ENCODE measurements at regions not wholly inside any gene's neighbourhood (a gene's known extent, or its start where the extent isn't known, plus 50 kb on each side); places are given as distances from the start of the nearest gene placed in this dataset.

GRCh38 chr21:28654406-28654805 lies 338.3 kb downstream of the LTN1 start:
- Histone ChIP-seq H2AFZ (ENCODE audit: low read length) (no peak overlapping the region), H3K27me3 (ENCODE audit: insufficient read depth, low read length) (no peaks in the 10 kb centered on the region), H3K9me3 (ENCODE audit: low read depth, low read length) (no peaks in the 10 kb centered on the region), H3K36me3 (ENCODE audit: insufficient read depth, low read length) (no peaks in the 10 kb centered on the region), H3K79me2 (ENCODE audit: insufficient read depth, low read length) (no peaks in the 10 kb centered on the region), H4K20me1 (ENCODE audit: insufficient read depth, low read length) (no peaks in the 10 kb centered on the region), H3K4me2 (ENCODE audit: insufficient read depth, low read length) (no peak overlapping the region), H3K27ac (ENCODE audit: low read depth, low read length) (no peak overlapping the region), H3K4me1 (ENCODE audit: insufficient read depth, low read length) (peaks cover 8% of the 10 kb centered on the region), H3K4me3 (ENCODE audit: insufficient read depth, low read length) (no peak overlapping the region)
- TF ChIP-seq CTCF (IDR thresholded peaks at IDR 0.05; ENCODE audit: extremely low read depth, low read depth, low read length) = no peak
- no peak for DNase-seq (ENCODE audit: insufficient read length, low spot score, missing footprints)

- Histone ChIP-seq H3K27ac (ENCODE audit: low read depth, low read length) (peak overlapping the region; percentile 20), H4K20me1 (ENCODE audit: insufficient read depth, low read length) (no peaks in the 10 kb centered on the region), H3K36me3 (ENCODE audit: insufficient read depth, low read length) (no peaks in the 10 kb centered on the region), H3K4me1 (ENCODE audit: insufficient read depth, low read length) (peaks cover 4% of the 10 kb centered on the region), H3K27me3 (ENCODE audit: insufficient read depth, low read length) (no peaks in the 10 kb centered on the region), H2AFZ (ENCODE audit: low read length) (peak overlapping the region; percentile 13), H3K4me2 (ENCODE audit: insufficient read depth, low read length) (no peak overlapping the region), H3K4me3 (ENCODE audit: insufficient read depth, low read length) (no peak overlapping the region), H3K79me2 (ENCODE audit: insufficient read depth, low read length) (no peaks in the 10 kb centered on the region), H3K9me3 (ENCODE audit: low read depth, low read length) (no peaks in the 10 kb centered on the region)
- DNase-seq (ENCODE audit: insufficient read length, low spot score, missing footprints) = no peak
- TF ChIP-seq CTCF (IDR thresholded peaks at IDR 0.05; ENCODE audit: extremely low read depth, low read depth, low read length) = peak; percentile 20
Observed at GRCh38 chr21:28644762-28645161, 347.9 kb downstream of the LTN1 start.

- no peak overlapping the region for H2AFZ ChIP-seq (ENCODE audit: low read length)
- no peaks in the 10 kb centered on the region for H4K20me1 ChIP-seq (ENCODE audit: insufficient read depth, low read length)
Observed at GRCh38 chr21:28642891-28643290, 349.8 kb downstream of the LTN1 start.

GRCh38 chr21:28641731-28642130 lies 350.9 kb downstream of the LTN1 start:
- Histone ChIP-seq H3K79me2 (ENCODE audit: insufficient read depth, low read length) (no peaks in the 10 kb centered on the region), H3K27me3 (ENCODE audit: insufficient read depth, low read length) (no peaks in the 10 kb centered on the region), H3K27ac (ENCODE audit: low read depth, low read length) (no peak overlapping the region), H3K4me3 (ENCODE audit: insufficient read depth, low read length) (no peak overlapping the region), H4K20me1 (ENCODE audit: insufficient read depth, low read length) (no peaks in the 10 kb centered on the region), H2AFZ (ENCODE audit: low read length) (peak overlapping the region; percentile 40), H3K36me3 (ENCODE audit: insufficient read depth, low read length) (no peaks in the 10 kb centered on the region), H3K4me2 (ENCODE audit: insufficient read depth, low read length) (no peak overlapping the region), H3K9me3 (ENCODE audit: low read depth, low read length) (no peaks in the 10 kb centered on the region), H3K4me1 (ENCODE audit: insufficient read depth, low read length) (peaks cover 24% of the 10 kb centered on the region)
- TF ChIP-seq CTCF (IDR thresholded peaks at IDR 0.05; ENCODE audit: extremely low read depth, low read depth, low read length) = no peak
- DNase-seq (ENCODE audit: insufficient read length, low spot score, missing footprints) = no peak

More at GRCh38 chr21:28642891-28643290, 349.8 kb downstream of the LTN1 start:
- no peak overlapping the region for H3K27ac ChIP-seq (ENCODE audit: low read depth, low read length)
- TF ChIP-seq CTCF (IDR thresholded peaks at IDR 0.05; ENCODE audit: extremely low read depth, low read depth, low read length) = no peak
- no peak for DNase-seq (ENCODE audit: insufficient read length, low spot score, missing footprints)
- no peaks in the 10 kb centered on the region for H3K36me3 ChIP-seq (ENCODE audit: insufficient read depth, low read length)
- no peaks in the 10 kb centered on the region for H3K79me2 ChIP-seq (ENCODE audit: insufficient read depth, low read length)
- no peaks in the 10 kb centered on the region for H3K9me3 ChIP-seq (ENCODE audit: low read depth, low read length)
- H3K4me3 ChIP-seq (ENCODE audit: insufficient read depth, low read length) = no peak overlapping the region
- no peak overlapping the region for H3K4me2 ChIP-seq (ENCODE audit: insufficient read depth, low read length)
- H3K27me3 ChIP-seq (ENCODE audit: insufficient read depth, low read length) = no peaks in the 10 kb centered on the region
- peaks cover 16% of the 10 kb centered on the region for H3K4me1 ChIP-seq (ENCODE audit: insufficient read depth, low read length)

Data from osteoblast (primary cell).